DMS53 treated with DMSO at 0.1 percent for 48 hours (cell line): ENCODE measurements at regions not wholly inside any gene's neighbourhood (a gene's known extent, or its start where the extent isn't known, plus 50 kb on each side); places are given as distances from the start of the nearest gene placed in this dataset.

Experiments
- DNase-seq: peaks from one replicate; lab custom pipeline; 2025; ENCODE audit not compliant: unreplicated experiment; lab: John Stamatoyannopoulos, UW

GRCh38 chr13:73157031-73157430 is 98.2 kb downstream of the KLF5 start:
- DNase-seq: no peak

GRCh38 chr13:73146707-73147106 is 87.9 kb downstream of the KLF5 start:
- no peak for DNase-seq

- no peak for DNase-seq
Measured at GRCh38 chr13:73142071-73142470, 83.3 kb downstream of the KLF5 start.

DNA sequence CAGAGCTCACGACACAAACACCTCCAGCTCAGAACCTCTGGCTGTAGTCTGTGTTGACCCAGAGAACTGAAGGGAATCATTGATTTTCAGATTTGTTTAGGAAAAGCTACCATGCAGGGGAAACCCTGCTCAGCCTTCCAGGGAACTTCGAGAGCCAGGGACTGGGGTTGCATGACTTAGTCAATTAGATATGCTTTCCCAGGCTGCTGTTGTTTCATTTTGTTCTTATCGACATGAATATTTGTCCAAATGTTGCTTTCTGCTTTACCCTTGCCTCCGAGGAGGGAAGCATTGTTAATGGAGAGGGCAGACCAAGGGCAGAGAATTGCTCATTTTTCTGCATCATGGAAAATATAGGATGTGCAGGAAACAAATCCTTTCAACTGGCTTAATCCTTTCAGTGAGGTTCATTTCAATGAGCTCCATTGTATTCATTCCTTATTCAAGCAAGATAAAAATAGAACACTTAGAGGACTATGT is 82.5 kb downstream of the KLF5 start:
- DNase-seq: no peak

- no peak for DNase-seq
Measured at GRCh38 chr13:73140801-73141200, 82.0 kb downstream of the KLF5 start.

- no peak for DNase-seq
Measured at GRCh38 chr13:73138638-73139491, 80.1 kb downstream of the KLF5 start.

DNA sequence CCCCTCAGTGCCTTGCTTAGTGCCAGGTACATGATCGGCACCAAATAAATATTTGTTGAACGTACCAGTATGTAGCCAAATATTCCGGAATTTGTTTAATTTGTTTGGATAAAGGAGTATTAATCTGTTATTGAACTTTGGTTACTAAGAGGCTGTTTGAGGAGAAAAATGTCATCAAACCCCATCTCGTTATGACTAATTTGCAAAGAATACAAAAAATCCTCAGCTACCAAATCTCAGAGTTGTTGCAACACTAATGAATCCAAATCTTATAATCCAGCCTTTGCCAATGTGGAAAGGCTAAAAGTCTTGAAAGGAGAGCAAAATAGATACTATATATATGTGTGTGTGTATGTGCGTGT is 79.5 kb downstream of the KLF5 start:
- no peak for DNase-seq

GRCh38 chr13:73136776-73137175 is 78.0 kb downstream of the KLF5 start:
- DNase-seq: no peak

- no peak for DNase-seq
Measured at GRCh38 chr13:73133531-73133930, 74.7 kb downstream of the KLF5 start.

DNA sequence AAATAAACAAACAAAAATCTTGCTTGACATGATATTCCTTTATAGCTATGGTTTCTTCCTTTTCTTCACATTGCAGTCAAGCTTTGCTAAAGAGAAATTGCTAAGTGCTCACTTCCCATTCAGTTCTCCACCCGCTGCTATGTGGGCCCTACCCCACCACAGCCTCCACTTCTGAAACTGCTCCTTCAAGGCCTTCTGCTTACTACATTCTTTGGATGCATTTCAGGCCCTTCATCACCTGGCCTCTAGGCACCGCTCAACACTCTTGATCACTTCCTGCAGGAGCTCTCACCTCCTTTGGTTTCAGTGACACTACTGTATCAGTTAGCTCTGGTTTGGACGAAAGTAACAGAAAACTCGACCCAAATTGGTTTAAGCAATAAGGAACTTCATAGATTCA is 72.4 kb downstream of the KLF5 start:
- DNase-seq: no peak

DNA sequence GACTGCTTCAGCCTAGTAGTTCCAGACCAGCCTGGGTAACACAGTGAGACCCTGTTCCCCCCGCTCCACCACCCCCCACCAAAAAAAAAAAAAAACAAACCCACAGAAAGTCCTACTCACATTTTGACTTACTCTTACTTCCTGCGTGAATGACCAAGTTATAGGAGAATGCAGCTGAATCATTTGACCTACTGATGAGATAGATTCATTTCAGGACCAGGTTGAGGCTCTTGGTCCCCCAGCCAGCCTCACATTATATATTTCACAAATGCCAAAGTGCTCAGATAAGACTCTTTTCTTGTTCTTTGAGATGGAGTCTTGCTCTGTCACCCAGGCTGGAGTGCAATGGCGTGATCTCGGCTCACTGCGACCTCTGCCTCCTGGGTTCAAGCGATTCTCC is 70.2 kb downstream of the KLF5 start:
- DNase-seq: no peak
